ACC112 (cell line): ENCODE measurements at regions not wholly inside any gene's neighbourhood (a gene's known extent, or its start where the extent isn't known, plus 50 kb on each side); places are given as distances from the start of the nearest gene placed in this dataset.

ENCODE experiments used
- H2AFZ ChIP-seq: fragments of 200-600 bp; sonication (generic); one replicate; pipeline ENCODE4 v1.6.0; 2017; ENCODE audit warnings: antibody characterized with exemption, low read length; ENCODE audit not compliant: unreplicated experiment
- H3K27ac ChIP-seq: fragments of 200-600 bp; sonication (generic); 2 replicates; pipeline ENCODE4 v1.5.1; 2014; ENCODE audit warnings: low read depth, mild to moderate bottlenecking, antibody characterized with exemption, low read length, moderate library complexity
- H3K27me3 ChIP-seq: fragments of 200-600 bp; sonication (generic); 2 replicates; pipeline ENCODE4 v1.6.1; 2014; ENCODE audit warnings: mild to moderate bottlenecking, antibody characterized with exemption, low read length, moderate library complexity, mixed read lengths; ENCODE audit not compliant: insufficient read depth
- H3K36me3 ChIP-seq: fragments of 200-600 bp; sonication (generic); 2 replicates; pipeline ENCODE4 v1.6.1; 2016; ENCODE audit warnings: mild to moderate bottlenecking, antibody characterized with exemption, low read length, moderate library complexity, mixed read lengths; ENCODE audit not compliant: insufficient read depth
- H3K4me1 ChIP-seq: fragments of 200-600 bp; sonication (generic); one replicate; pipeline ENCODE4 v1.6.1; 2016; ENCODE audit warnings: low read length, mixed read lengths; ENCODE audit not compliant: insufficient read depth, unreplicated experiment, control insufficient read depth
- H3K4me3 ChIP-seq: fragments of 200-600 bp; sonication (generic); 2 replicates; pipeline ENCODE4 v1.5.1; 2014; ENCODE audit warnings: mild to moderate bottlenecking, low read depth, low read length
- H3K79me2 ChIP-seq: fragments of 200-600 bp; sonication (generic); one replicate; pipeline ENCODE4 v1.6.0; 2016; ENCODE audit warnings: low read length; ENCODE audit not compliant: control insufficient read depth, unreplicated experiment, insufficient read depth

DNA sequence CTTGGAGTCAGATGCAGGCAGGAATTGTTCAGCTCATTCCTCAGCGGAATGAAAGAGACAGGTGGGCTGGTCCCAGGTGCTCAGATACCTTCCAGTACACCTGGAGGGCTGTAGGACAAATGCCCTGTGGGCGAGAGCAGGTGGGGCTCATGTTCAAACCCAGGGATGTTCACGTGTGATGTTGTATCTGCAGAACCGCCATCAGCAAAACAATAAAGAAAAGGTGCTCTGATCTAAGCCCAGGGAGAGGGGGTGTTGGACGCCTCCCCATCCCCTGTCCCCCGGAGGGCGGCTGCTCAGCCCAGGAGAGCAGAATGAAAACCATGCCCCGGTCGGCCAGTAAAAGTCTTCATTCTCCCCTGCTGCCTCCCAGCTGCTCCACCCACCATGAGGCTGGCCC, 197.4 kb downstream of the HAUS1 start:
- Histone ChIP-seq H3K4me3 (no peak overlapping the region), H3K27me3 (peaks cover 65% of the 10 kb centered on the region), H3K36me3 (no peaks in the 10 kb centered on the region), H2AFZ (no peak overlapping the region), H3K79me2 (no peaks in the 10 kb centered on the region), H3K27ac (no peak overlapping the region), H3K4me1 (no peaks in the 10 kb centered on the region)

DNA sequence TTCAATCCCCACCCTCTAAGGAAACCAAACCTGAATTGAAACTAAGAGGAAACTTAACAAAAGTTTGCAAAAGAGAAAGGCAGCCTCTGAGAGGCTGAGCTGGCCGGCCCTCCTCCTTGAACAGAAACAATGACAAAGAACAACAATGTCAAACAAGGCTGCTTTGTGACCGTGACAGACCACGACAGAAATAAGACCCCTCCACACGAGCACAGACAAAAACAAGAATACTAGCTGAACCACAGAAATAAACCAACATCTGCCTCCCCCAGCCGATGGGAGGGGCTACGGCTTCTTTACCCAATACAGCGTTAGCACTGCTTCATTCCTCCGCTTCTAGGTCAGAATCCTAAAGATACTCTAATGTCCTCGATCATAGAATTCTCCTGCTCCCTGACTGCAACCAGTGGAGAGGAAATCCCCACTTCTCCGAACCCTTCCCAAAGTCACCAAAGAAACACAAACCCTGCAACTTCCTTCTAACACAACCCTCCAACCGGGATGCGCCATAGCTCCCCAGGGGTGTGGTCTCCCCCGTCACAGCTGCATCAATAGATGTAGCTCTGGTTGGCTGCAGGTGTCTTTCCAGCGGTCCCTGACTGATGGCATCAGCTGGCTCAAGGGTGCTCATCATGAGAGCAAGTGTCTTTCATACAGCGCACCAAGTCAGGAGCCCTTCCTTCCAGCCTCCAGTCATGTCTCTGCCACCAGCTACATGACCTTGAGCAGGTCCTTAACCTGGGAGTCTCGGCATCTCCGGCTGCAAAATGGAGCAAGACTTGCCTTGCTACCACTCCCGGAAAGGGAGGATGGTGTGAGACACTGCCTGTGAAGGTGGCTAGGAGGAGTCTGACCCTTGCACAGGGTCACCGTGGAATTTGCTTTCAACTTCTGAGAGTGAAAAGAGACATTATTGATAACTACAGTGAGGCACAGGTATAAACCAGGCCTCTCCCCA, 198.6 kb downstream of the HAUS1 start:
- Histone ChIP-seq H3K27ac (no peak overlapping the region), H3K79me2 (no peaks in the 10 kb centered on the region), H2AFZ (no peak overlapping the region), H3K27me3 (peaks cover 76% of the 10 kb centered on the region), H3K4me3 (no peak overlapping the region), H3K4me1 (no peaks in the 10 kb centered on the region), H3K36me3 (no peaks in the 10 kb centered on the region)

DNA sequence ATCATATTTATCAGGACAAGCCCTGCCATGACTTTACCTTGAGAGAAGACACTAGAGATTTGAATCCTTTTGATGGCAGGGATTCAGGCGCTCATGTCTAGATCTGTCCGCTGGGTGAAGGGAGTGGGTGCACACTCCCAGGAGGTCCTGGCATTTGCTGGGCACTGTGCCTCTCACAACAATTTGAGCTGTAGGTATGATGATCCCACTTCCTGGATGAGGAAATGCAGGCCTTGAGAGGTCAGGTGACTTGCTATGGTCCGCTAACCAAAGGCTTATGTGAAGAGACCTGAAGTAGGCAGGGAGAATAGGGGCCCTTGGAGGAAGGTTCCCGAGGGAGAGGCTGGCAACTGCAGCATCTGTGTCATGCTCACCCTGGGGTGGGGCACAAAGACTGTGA, 206.1 kb downstream of the HAUS1 start:
- Histone ChIP-seq H3K4me1 (no peaks in the 10 kb centered on the region), H3K79me2 (no peaks in the 10 kb centered on the region), H3K4me3 (no peak overlapping the region), H2AFZ (no peak overlapping the region), H3K36me3 (no peaks in the 10 kb centered on the region), H3K27ac (no peak overlapping the region), H3K27me3 (peaks cover 51% of the 10 kb centered on the region)

DNA sequence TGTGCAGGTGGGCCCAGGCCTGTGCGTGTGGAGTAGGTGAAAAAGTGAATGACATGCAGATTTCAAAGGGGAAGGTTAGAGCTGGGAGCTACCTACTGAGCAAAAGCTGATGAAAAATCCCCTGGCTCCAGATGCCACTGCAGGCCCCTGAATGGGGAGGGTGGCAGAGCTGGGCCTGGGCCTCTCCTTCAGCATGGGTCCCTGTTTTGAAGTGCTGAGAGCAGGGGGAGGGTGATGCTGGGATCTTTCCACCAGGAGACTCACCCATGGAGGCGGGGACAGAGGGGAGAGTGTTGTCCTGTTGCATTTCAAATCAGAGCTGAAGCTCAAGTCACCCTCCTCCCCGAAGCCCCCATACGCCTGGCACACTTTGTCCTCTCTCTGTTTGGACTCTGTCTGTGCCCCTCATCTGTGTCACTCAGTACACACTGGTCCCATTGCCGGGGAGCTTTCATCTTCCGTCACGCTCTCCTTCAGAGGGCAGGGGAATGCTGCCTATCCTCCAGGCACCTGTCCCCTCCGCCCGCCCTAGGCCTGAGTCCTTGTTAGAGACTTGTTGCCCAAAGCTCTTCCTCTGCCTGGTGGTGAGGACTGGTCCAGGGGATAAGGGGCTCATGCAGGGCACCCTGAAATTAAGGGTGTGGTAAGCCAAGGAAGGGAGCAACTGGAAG, 206.6 kb downstream of the HAUS1 start:
- Histone ChIP-seq H3K36me3 (no peaks in the 10 kb centered on the region), H3K27me3 (peaks cover 51% of the 10 kb centered on the region)

DNA sequence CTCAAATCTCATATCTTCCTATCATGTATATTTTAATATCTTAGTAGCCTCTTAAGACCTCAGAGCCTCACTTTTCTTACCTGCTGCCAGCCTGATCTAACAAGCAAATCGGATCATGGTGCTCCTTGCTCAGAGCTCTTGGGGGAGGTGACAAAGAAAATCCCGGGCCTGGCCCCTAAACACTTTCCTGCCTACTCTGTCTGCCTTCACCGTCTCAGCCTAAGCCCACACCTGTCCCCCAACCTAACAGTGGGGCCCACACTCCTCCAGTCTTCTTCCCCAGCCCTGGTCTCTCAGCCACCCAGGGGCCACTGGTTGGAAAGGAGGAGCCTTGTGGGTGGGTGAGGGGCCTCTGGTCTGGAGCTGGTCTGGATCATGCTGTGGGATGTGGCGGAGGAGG, 207.3 kb downstream of the HAUS1 start:
- no peak overlapping the region for H2AFZ ChIP-seq
- no peak overlapping the region for H3K4me3 ChIP-seq
- no peaks in the 10 kb centered on the region for H3K79me2 ChIP-seq
- H3K36me3 ChIP-seq, result no peaks in the 10 kb centered on the region
- peaks cover 45% of the 10 kb centered on the region for H3K27me3 ChIP-seq
- no peak overlapping the region for H3K27ac ChIP-seq
- no peaks in the 10 kb centered on the region for H3K4me1 ChIP-seq

More for the DNA sequence above, 206.6 kb downstream of the HAUS1 start:
- no peak overlapping the region for H3K4me3 ChIP-seq
- no peaks in the 10 kb centered on the region for H3K4me1 ChIP-seq
- H3K27ac ChIP-seq, result no peak overlapping the region
- no peak overlapping the region for H2AFZ ChIP-seq
- H3K79me2 ChIP-seq, result no peaks in the 10 kb centered on the region

DNA sequence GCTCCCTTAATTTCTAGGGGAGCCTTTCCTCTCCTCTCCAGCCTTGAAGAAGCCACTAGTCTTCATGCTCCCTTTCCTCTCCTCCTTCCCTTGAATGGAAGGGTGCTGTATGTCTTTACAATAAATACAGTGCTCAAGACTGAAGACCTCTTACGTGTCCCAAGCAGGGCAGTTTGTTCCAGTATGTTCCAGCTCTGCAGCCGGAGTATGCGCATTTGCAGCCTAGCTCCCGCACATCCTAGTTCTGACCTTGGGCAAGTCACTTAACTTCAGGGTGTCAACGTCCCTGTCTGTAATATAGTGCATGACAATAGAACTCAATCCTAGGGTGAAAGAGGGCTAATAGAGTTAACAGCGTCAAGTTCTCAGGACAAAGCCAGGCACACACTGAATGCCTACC, 208.0 kb downstream of the HAUS1 start:
- H3K36me3 ChIP-seq, result no peaks in the 10 kb centered on the region
- H3K27me3 ChIP-seq, result peaks cover 40% of the 10 kb centered on the region
- H3K27ac ChIP-seq, result no peak overlapping the region
- H3K4me1 ChIP-seq, result no peaks in the 10 kb centered on the region
- no peak overlapping the region for H2AFZ ChIP-seq
- H3K79me2 ChIP-seq, result no peaks in the 10 kb centered on the region
- H3K4me3 ChIP-seq, result no peak overlapping the region

DNA sequence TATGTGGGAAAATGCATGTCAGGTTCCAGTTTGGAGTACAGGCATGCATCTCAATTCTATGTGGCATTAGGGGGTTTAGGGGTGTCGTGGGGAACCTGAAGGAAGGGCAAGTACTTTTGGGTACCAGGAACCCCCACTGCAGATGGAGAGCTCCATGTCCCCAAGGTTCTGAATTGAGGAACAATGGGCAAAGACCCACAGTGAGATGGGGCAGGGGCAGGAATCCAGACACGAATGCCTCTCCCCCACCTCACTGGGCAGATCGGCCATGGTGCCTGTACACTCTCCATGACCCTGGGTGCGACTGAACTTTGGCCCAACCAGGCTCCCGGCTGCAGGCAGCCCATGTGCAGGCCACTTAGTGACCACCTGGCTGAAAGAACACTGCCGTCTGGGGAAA, 209.3 kb downstream of the HAUS1 start:
- no peaks in the 10 kb centered on the region for H3K4me1 ChIP-seq
- H3K36me3 ChIP-seq, result no peaks in the 10 kb centered on the region
- no peak overlapping the region for H3K4me3 ChIP-seq

DNA sequence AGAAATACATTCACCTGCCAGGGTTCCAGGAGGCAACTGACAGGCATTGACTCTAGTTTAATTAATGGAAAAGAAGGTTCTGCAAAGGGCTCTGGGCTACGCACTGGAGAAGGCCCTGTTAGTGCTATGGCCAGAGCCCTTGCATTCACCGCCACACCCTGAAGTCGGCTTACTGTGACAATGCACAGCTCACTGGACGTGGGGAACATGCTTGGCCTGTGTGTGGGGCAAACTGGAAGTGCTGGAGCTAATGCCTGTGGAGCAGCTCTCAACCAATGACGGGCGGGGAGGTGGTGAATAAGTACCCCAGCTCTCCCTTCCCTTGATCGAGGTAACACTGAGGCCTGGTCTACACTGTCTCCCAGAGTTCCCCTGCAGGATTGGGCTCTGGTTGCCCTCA, 209.8 kb downstream of the HAUS1 start:
- Histone ChIP-seq H3K79me2 (no peaks in the 10 kb centered on the region), H3K36me3 (no peaks in the 10 kb centered on the region)

More for the DNA sequence above, 209.3 kb downstream of the HAUS1 start:
- Histone ChIP-seq H2AFZ (no peak overlapping the region), H3K27me3 (peaks cover 35% of the 10 kb centered on the region), H3K27ac (no peak overlapping the region), H3K79me2 (no peaks in the 10 kb centered on the region)

DNA sequence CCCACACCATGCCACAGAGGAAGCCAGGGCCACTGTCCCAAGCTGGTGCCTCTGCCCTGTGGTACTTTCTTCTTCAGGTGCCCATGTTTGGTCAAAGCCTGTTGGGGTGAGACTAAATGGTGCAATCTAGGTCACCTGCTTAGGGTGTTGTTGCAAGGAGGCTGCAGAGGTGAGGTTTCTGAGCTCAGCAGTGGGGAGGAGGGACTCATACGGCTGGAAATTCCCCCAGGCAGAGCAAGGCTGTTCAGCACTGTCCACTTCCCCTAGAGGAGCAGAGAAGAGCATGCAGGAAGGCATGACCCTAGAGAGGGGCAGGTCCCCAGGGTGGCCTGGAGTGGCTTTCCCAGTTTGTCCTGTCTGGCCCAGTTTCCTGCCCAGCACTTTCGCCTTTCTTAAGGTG, 211.0 kb downstream of the HAUS1 start:
- H3K36me3 ChIP-seq, result no peaks in the 10 kb centered on the region
- H3K4me1 ChIP-seq, result peaks cover under 1% of the 10 kb centered on the region
- H3K4me3 ChIP-seq, result no peak overlapping the region
- no peak overlapping the region for H2AFZ ChIP-seq
- no peak overlapping the region for H3K27ac ChIP-seq
- H3K79me2 ChIP-seq, result no peaks in the 10 kb centered on the region
- peaks cover 31% of the 10 kb centered on the region for H3K27me3 ChIP-seq

More for the DNA sequence above, 209.8 kb downstream of the HAUS1 start:
- no peak overlapping the region for H3K27ac ChIP-seq
- H3K4me3 ChIP-seq, result no peak overlapping the region
- no peaks in the 10 kb centered on the region for H3K4me1 ChIP-seq
- no peak overlapping the region for H2AFZ ChIP-seq
- peaks cover 31% of the 10 kb centered on the region for H3K27me3 ChIP-seq

DNA sequence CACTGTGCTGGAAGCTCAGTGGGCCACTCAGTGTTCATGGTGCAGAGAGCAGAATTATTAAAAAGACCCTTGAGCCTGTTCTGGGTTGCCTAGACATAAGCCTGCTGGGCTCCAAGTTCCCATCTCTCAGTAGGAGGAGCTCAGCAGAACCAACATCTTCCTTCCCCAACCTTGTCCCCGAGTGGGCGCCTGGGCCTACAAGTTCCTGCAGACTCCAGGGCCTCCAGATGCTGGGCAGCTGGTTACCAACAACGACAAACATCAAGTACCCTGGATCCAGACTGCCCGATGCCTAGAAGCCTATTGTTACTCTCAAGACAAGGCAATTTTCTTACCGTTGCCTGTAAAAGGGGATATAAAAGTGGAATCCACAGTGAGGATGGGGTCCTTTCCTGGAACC, 214.2 kb downstream of the HAUS1 start:
- Histone ChIP-seq H3K4me1 (peaks cover 25% of the 10 kb centered on the region), H3K27ac (no peak overlapping the region), H3K79me2 (no peaks in the 10 kb centered on the region), H3K36me3 (no peaks in the 10 kb centered on the region), H2AFZ (no peak overlapping the region), H3K4me3 (no peak overlapping the region), H3K27me3 (peaks cover 16% of the 10 kb centered on the region)

DNA sequence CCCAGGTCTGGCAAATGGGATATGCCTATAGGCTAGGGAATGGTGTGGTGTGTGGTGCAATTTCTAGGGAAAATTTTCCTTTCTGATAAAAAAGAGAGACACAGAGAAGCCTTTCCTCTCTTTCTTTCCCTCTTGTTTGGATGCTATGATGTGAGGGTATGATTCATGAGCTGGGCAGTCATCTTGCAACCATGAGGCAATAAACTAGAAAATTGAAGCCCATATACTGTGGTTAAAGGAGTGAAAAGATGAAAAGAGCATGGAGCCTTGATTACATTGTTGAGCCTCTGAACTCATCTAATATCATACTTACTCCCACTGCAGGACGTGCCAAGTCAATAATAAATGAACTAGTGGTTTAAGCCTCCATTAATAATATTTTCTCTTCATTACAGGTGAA, 215.6 kb downstream of the HAUS1 start:
- Histone ChIP-seq H3K27me3 (peaks cover 16% of the 10 kb centered on the region), H3K27ac (no peak overlapping the region), H3K4me1 (peaks cover 30% of the 10 kb centered on the region), H3K4me3 (no peak overlapping the region), H3K36me3 (no peaks in the 10 kb centered on the region), H2AFZ (no peak overlapping the region), H3K79me2 (no peaks in the 10 kb centered on the region)
